ENCODE measurements at regions not wholly inside any gene's neighbourhood (a gene's known extent, or its start where the extent isn't known, plus 50 kb on each side); places are given as distances from the start of the nearest gene placed in this dataset.

DNA sequence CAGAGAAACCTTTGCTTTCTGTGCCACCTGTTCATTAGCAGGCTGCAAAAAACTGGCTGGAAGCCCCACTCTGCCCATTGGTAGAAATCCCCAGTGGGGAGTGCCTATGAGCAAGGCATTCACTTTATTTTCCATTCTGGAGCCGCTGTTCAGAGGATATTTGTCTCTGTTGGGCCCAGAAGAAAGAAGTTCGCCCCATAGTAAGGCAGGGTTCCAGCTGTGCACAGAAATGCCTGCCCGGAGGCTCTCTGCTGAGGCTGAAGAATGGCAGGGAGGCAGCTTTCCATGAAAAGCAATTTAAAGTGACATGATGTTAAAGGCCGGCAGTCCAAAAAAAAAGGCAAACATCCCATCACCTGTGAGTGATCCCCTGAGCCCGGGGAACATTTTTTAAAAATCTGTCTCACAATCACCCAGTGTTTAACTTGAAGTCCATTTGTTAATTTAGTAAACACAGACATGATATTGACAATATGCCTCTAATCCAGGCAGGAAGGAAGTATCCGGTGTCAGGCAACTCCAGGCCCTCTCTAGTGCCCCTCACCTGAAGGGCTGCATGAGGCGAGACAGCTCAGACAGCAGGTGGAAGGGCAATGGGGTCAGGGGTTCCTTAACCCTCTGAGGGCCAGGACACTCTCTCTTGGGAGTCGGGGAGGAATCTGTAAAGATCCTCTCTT is 265.1 kb upstream of the SIX2 start:
- Histone ChIP-seq H3K9me3 (no peaks in the 10 kb centered on the region), H3K4me3 (no peak overlapping the region), H3K4me1 (no peaks in the 10 kb centered on the region), H3K36me3 (no peaks in the 10 kb centered on the region), H3K27ac (no peak overlapping the region), H3K27me3 (peaks cover 3% of the 10 kb centered on the region)
- ATAC-seq, result no peak
- 47 to 63% methylated on average over 5 to 6 of the region's 8 CpGs for WGBS, 2 donors (ENCODE audit: low coverage in 1 of 2)
- TF ChIP-seq POLR2AphosphoS5 (IDR thresholded peaks at IDR 0.05), result no peak
- TF ChIP-seq, protein P1, sequence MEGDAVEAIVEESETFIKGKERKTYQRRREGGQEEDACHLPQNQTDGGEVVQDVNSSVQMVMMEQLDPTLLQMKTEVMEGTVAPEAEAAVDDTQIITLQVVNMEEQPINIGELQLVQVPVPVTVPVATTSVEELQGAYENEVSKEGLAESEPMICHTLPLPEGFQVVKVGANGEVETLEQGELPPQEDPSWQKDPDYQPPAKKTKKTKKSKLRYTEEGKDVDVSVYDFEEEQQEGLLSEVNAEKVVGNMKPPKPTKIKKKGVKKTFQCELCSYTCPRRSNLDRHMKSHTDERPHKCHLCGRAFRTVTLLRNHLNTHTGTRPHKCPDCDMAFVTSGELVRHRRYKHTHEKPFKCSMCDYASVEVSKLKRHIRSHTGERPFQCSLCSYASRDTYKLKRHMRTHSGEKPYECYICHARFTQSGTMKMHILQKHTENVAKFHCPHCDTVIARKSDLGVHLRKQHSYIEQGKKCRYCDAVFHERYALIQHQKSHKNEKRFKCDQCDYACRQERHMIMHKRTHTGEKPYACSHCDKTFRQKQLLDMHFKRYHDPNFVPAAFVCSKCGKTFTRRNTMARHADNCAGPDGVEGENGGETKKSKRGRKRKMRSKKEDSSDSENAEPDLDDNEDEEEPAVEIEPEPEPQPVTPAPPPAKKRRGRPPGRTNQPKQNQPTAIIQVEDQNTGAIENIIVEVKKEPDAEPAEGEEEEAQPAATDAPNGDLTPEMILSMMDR (IDR thresholded peaks at IDR 0.05), result no peak
- TF ChIP-seq POLR2A (IDR thresholded peaks at IDR 0.05), result no peak
- no peak for TF ChIP-seq EP300 (IDR thresholded peaks at IDR 0.05)

DNA sequence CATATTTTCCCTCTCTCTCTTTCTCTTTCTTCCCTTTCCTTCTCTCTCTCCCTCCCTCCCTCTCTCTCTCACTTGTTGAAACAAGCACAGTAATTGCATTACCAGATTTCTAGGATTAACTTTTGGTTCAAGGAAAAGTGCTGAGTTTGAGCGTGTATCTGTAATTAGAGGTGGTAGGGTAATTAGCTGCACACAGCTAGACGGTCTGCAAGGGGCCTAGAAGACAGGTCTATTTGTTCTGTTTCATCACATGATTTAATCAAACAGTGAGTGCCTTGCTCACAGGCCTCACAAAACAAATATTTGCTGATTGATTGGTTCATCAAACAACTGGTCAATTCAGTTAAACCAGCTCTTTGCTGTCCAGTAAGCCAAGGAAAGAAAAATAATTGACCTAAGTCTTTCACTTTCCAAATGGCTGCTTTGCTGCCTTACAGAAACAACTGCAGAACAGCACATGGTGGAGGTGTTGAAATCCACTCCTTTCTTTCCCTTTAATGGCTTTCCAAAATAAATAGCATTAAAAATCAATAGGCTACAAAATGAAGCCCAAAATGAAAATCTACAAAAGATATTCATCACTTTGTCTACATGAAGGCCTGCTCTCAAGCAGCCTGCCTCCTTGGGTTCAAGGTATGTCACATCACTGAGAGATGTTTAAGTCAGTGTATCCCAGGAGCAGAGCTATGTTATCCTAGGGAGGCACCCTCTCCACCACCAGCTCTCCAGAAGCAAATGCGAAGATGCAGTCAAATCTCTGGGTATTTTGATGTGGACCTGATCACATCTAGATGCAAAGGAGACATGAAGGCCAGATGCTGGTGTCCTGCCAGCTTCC is 264.4 kb upstream of the SIX2 start:
- Histone ChIP-seq H3K36me3 (no peaks in the 10 kb centered on the region), H3K4me1 (no peaks in the 10 kb centered on the region), H3K9me3 (no peaks in the 10 kb centered on the region), H3K4me3 (no peak overlapping the region), H3K27ac (no peak overlapping the region), H3K27me3 (peaks cover 11% of the 10 kb centered on the region)
- ATAC-seq, result no peak
- no peak for TF ChIP-seq POLR2AphosphoS5 (IDR thresholded peaks at IDR 0.05)
- TF ChIP-seq, protein P1 (IDR thresholded peaks at IDR 0.05), result no peak
- no peak for TF ChIP-seq EP300 (IDR thresholded peaks at IDR 0.05)
- no peak for TF ChIP-seq POLR2A (IDR thresholded peaks at IDR 0.05)
- WGBS, 2 donors (ENCODE audit: low coverage in 1 of 2), result 90 to 92% methylated on average over 2 of the region's 3 CpGs

DNA sequence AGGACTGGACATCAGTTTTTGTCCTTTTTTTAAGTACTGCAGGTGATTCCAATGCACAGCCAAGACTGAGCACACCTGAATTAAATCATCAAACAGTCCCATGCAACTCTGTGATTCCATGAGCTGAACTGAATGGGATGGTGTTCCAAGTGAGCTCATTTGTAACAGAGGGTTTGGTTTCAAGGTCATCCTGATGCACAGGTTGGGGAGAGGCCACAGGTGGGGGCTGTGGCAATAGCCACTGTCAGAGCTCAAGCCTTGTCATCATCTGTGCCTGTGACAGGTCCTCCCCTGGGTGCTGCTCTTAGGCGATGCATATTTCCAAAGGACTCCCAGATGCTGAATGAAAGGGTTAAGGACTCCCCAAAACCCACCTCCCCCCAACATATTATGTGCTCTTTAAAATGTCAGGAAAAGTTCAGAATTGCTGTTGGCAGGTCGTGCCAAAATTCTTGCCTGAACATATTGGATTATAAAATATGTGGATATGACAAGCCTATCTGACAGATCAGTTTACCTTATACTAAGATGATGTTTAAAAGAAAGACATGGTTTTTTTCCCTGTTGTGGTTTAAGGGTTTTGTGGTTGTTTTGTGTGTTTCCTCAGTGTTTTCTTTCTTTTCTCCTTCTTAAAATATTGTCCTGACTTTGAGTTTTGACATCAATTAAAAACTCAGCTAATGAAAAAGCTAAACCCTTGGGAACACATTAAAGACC is 263.5 kb upstream of the SIX2 start:
- Histone ChIP-seq H3K36me3 (no peaks in the 10 kb centered on the region), H3K4me1 (no peaks in the 10 kb centered on the region), H3K27me3 (peaks cover 16% of the 10 kb centered on the region), H3K4me3 (no peak overlapping the region), H3K27ac (no peak overlapping the region), H3K9me3 (no peaks in the 10 kb centered on the region)
- TF ChIP-seq POLR2A (IDR thresholded peaks at IDR 0.05) (no peak), POLR2AphosphoS5 (IDR thresholded peaks at IDR 0.05) (no peak), EP300 (IDR thresholded peaks at IDR 0.05) (no peak)
- TF ChIP-seq, protein P1 (IDR thresholded peaks at IDR 0.05), result no peak
- WGBS, 2 donors (ENCODE audit: low coverage in 1 of 2), result 58 to 86% methylated on average over 1 to 2 of the region's 2 CpGs
- no peak for ATAC-seq

DNA sequence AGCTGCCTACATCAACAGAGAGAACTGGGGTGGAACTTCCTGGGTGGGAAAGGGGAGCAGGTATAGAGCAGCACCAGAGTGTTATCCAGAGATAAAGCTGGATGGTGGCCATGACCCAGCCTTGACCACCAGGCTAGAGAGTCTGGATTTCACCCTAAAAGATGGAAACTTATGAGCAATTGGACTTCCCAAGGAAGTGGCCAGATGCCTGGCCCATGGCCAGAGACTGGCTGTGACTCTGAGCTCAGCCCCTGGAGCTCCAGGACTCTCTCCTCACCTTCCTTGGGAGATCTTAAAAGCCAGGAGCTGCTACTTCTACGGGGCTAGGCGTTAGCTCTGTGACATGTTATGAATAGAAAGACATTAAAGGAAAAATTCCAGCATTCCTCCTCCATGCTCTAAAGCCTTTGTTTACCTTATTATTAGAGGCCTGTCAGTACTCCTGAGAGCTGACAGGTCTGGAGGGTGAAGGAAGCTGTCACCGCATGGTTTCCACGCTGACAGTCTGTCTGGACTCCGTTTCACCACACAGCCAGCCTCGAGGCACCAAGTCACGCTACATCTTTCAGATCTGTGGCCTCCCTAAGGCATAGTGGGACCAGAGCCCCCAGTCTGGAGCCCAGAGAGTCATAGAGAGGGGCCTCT is 260.0 kb upstream of the SIX2 start:
- H3K4me3 ChIP-seq, result no peak overlapping the region
- TF ChIP-seq EP300 (IDR thresholded peaks at IDR 0.05), result no peak
- no peak for TF ChIP-seq POLR2A (IDR thresholded peaks at IDR 0.05)
- TF ChIP-seq, protein P1 (IDR thresholded peaks at IDR 0.05), result no peak
- TF ChIP-seq POLR2AphosphoS5 (IDR thresholded peaks at IDR 0.05), result no peak
- ATAC-seq, result no peak
- H3K27me3 ChIP-seq, result peaks cover 22% of the 10 kb centered on the region
- no peaks in the 10 kb centered on the region for H3K9me3 ChIP-seq
- WGBS, 2 donors (ENCODE audit: low coverage in 1 of 2), result 17 to 56% methylated on average over 3 to 4 of the region's 7 CpGs
- no peaks in the 10 kb centered on the region for H3K4me1 ChIP-seq
- H3K36me3 ChIP-seq, result no peaks in the 10 kb centered on the region
- H3K27ac ChIP-seq, result no peak overlapping the region
